ENCODE measurements at regions not wholly inside any gene's neighbourhood (a gene's known extent, or its start where the extent isn't known, plus 50 kb on each side); places are given as distances from the start of the nearest gene placed in this dataset.

DNA sequence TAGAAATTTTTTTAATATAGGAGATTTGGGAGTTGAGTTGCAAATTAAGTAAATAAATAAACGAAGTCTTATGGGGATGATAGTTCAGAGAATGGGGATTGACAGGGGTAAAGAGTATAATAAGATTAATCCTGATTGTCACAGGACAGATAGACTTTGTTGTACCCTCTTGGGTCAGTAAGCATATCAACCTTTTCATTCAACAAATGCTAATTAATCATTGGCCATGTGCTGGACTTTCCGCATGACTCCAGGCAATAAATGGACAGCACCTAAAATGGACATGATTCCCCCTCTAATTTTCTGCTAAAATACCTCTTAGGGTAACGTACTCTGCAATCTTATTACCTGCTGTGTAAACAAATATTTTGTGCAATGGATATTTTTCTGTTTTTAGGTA is 1331.1 kb upstream of the ADGRL3 start:
- TF ChIP-seq SIN3A (IDR thresholded peaks at IDR 0.05; ENCODE audit: borderline replicate concordance, insufficient read depth, low read length) = no peak
- no peak for TF ChIP-seq TAF1 (IDR thresholded peaks at IDR 0.05; ENCODE audit: borderline replicate concordance, insufficient read depth, low read length)

All from PFSK-1 (cell line).